CD4-positive, alpha-beta T cell treated with Interferon alpha-2 for 1 hour (primary cell): ENCODE measurements at regions not wholly inside any gene's neighbourhood (a gene's known extent, or its start where the extent isn't known, plus 50 kb on each side); places are given as distances from the start of the nearest gene placed in this dataset.
"Not testable (repeated sequence)": the region's sequence is repeated elsewhere in the genome, so short reads cannot be mapped to it uniquely, and the experiment has no call there.

Experiments used
- DNase-seq, 2 donors: peaks; one replicate each; pipeline ENCODE4 v3.0.0-alpha.2; 2020 to 2022

DNA sequence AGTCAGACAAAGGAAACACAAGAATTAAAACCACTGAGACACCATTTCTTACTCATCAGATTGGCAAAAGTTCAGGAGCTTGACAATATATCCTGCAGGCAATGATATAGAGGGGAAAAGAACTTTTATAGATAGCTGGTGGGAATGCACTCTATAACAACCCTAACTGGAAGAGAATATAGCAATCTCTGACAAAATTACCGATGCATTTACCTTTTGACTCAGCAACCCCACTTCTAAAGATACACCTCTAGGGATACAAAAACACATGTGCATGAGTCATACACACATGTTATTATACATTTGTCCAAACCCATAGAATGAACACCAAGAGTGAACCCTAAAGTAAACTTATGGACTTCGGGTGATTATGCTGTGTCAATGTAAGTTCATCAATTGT lies 79.4 kb upstream of the SRD5A2 start:
- no peak for DNase-seq

DNA sequence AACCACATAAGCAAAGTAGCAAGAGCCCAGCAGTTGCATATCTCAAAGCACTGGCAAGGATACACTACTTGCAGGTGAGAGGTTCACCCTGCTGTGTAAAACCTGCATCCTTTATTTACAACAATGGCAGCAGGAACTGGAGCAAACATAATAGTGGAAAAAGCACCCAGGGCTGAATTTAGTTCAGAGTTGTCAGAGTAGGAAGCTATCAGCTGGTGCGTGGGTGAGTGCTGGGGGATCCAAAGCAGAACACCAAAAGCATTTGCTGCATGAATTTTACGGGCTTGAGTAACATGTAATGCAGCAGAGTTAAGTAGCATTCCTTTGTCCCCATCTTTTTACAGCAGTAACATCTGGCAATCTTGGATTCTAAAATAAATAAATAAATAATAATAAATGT lies 73.5 kb upstream of the SRD5A2 start:
- DNase-seq, result no peak

DNA sequence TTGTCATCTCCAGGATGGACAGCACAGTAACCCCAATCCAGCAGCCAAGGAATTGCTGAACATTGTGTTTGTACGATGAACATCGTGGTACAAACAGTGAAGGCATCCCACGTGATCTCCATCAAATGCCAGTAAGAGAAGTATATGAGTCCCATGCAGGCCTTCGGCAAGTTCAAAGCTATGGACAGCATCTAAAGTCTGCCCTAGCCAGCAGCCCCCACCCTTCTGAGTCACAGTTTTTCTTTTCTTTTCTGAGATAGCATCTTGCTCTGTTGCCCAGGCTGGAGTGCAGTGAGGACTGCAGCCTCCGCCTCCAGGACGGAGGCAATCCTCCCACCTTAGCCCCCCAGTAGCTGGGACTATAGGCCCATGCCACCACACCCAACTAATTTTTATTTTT lies 71.0 kb upstream of the SRD5A2 start:
- DNase-seq, result no peak

DNA sequence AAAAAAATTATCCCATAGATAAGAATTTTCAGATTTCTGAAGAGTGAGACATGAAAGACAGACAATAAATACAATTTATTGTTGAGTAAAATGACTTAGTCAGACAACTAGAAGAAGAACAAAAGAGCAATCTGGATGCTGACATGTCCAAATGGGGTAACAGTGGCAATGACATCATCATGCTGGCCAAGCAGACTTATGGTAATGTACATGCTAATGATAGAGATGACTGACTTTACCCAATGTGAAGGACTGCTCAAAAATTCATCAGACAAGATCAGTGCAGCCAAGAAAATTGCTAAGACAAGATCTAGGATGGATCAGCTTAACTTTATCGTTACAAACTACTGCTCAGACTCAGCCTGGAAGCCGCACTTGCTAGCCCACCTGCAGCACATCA lies 70.5 kb upstream of the SRD5A2 start:
- no peak for DNase-seq

DNA sequence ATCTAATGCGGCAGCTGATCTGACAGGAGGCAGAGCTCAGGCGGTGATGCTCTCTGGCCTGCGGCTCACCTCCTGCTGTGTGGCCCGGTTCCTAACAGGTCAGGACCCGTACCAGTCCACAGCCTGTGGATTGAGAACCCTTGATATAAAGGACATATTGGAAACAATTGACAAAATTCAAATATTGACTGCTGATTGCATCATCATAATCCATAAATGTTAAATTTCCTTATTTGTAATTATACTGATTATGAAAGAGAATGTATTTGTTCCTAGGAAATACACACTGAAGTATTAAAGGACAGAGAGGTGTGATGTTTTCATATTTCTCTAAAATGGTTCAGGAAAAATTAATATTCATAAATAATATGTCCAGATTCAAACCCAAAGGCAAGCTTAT lies 63.8 kb upstream of the SRD5A2 start:
- no peak for DNase-seq

DNA sequence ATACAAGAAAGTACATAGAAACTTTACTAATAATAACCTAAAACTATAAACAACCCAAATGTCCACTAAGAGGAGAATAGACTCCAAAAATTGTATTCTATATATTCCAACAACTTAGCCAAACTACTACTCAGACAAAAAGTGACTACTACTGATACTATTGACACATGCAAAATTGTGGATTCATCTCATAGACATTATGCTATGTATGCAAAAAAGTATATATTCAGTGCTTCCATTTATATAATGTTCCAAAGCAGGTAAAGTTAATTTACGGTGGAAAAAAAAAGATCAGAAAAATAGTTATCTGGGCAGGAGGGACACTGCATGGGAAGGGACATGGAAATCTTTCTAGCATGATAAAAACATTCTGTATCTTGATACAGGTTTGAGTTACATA lies 62.0 kb upstream of the SRD5A2 start:
- no peak for DNase-seq

DNA sequence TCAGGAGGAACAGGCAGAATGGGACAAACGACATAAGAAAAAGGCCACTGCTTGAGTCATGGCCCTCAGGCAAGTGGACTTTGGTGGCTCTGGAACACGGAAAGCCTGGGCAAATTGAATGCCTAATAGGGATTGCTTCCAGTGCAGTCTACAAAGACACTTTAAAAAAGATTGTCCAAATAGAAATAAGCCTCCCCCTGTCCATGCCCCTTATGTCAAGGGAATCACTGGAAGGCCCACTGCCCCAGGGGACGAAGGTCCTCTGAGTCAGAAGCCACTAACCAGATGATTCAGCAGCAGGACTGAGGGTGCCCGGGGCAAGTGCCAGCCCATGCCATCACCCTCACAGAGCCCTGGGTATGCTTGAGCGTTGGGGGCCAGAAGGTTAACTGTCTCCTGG lies 51.5 kb upstream of the SRD5A2 start:
- DNase-seq, result not testable (repeated sequence)
